Fibroblast of mammary gland (primary cell): ENCODE measurements at regions not wholly inside any gene's neighbourhood (a gene's known extent, or its start where the extent isn't known, plus 50 kb on each side); places are given as distances from the start of the nearest gene placed in this dataset.

Experiments
- DNase-seq: peaks from one replicate; pipeline ENCODE4 v3.0.0-alpha.2; 2010; ENCODE audit warnings: low read depth
- H3K4me3 ChIP-seq: 2 replicates; pipeline ENCODE4 v1.5.1; 2011; ENCODE audit warnings: low read depth, mild to moderate bottlenecking, low read length, moderate library complexity; ENCODE audit not compliant: control insufficient read depth
- TF ChIP-seq, protein P1 (sequence below): conservative IDR thresholded peaks from 2 replicates; pipeline ENCODE4 v1.5.1; 2011; ENCODE audit warnings: low read depth, low read length, inconsistent platforms; ENCODE audit not compliant: control insufficient read depth, insufficient read depth

DNA sequence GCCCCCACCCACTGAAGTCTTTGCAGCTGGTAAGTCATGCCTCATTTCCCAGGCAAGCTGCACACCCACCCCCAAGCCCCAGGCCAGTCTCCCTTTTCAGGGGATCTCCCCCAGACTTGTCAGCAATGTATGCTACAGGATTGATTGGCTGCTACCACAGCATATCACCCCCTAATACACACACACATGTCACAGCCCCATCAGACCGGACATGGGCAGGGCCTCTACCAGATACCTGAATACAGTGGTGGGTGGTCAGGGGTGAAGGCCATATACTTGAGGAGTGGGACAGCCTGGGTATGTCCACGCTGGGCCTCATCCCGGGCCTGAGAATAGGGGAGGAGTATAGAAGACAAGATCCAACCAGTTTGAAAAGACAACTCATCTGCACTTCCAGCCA, 63.4 kb upstream of the ARAP3 start:
- H3K4me3 ChIP-seq = no peak overlapping the region
- TF ChIP-seq, protein P1, sequence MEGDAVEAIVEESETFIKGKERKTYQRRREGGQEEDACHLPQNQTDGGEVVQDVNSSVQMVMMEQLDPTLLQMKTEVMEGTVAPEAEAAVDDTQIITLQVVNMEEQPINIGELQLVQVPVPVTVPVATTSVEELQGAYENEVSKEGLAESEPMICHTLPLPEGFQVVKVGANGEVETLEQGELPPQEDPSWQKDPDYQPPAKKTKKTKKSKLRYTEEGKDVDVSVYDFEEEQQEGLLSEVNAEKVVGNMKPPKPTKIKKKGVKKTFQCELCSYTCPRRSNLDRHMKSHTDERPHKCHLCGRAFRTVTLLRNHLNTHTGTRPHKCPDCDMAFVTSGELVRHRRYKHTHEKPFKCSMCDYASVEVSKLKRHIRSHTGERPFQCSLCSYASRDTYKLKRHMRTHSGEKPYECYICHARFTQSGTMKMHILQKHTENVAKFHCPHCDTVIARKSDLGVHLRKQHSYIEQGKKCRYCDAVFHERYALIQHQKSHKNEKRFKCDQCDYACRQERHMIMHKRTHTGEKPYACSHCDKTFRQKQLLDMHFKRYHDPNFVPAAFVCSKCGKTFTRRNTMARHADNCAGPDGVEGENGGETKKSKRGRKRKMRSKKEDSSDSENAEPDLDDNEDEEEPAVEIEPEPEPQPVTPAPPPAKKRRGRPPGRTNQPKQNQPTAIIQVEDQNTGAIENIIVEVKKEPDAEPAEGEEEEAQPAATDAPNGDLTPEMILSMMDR = no peak
- DNase-seq = no peak

DNA sequence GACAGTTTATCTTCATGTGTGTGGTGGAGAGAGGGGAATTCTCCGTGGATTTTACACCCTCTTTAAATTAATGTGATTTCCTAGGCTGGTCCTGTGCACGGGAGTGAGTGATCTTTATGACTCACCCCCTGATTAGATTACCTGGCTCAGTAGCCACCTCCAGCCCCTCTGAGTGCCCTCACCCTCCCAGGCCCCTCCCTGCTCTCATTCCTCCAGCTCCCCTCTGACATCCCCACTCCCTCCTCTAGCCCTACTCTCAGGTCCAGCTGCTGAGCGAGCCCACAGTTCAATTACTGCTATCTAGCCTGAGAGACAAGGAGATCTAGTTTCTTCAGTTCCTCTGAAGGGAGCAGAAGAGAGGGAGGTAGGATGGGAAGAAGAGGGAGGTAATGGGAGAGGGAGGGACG, 61.8 kb upstream of the ARAP3 start:
- H3K4me3 ChIP-seq = no peak overlapping the region
- TF ChIP-seq, protein P1 = no peak
- no peak for DNase-seq

DNA sequence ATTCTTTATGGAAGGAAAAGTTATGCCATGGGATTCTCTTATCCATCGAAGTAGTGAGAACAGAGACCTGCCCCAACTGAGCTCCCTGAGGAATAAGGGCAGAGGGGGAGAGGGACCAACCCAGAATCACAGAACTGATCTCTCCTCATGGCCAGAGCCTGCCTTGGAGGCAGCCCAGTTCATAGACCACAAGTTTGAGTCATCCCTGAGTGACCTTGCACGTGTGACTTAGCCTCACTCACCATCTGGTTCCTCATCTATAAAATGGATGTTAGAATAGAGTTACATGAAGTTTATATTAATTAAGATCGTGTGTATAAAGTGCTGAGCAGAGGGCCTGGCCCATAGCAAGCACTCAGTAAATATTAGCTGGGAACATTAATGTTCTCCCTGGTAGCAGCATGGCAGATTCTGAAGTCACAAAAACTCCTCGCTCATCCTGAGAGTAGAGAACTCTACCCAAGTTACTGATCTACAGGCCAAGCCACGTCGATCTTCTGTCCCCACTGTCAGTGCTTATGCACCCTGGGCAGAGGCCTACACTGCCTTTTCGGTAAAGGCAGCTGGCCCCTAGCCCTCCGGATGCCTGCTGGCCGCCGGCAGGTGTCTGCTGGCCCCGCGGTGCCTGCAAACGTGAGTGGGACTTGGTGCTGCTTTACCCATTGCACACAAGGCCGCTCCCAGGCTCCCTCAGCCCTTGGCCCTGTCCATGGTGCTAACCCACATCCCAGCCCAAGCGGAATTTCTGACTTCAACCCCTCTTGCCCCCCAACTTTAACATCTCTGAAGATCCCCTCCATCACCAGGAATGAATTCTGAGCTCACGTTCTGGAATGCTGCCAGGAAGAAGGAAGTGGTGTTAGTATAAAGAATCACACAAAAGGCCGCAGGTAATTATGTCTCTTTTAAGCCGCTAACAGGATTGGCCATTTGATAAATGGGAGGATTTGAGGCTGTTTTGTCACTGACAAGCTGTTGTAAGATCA, 61.1 kb upstream of the ARAP3 start:
- DNase-seq = peak; percentile 28
- no peak overlapping the region for H3K4me3 ChIP-seq
- TF ChIP-seq, protein P1 = no peak

DNA sequence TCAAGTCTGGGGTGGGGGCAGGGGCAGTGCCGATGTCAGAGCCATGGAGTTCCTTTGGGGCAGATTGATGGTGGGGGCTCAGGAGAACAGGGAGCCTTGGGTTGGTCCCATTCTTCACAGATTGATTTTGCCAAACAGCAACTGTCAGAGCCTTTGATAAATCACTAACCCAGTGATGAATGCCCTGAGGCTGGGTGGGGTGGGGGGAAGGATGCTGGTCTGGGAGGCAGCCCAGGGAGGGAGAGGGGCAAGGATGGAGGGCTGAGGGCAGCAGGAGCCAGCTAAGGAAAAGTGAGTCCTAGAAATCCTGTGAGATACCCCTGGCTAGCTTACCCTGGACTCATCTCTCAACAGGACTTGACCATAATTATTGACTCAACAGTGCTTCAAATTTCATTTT, 60.1 kb upstream of the ARAP3 start:
- H3K4me3 ChIP-seq = no peak overlapping the region
- DNase-seq = no peak
- TF ChIP-seq, protein P1 = no peak

DNA sequence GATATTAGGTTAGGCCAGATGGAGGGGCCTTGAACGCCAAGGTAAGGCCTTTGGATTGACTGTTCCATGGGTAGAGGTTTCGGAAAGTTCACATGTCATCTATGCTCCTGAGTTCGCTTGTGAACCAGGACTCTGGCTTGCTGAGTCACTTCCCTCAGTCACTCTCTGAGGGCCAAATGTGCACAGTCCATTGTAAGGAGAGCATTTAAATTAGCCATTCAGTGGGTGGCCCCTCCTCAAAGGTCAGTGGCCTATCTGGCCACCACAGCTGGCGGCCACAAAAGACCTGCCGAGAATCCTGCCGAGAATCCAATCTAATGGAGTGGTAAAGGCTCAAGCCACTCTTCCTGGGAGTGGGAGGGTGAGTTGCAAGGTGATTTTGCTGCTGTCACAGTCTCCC, 58.9 kb upstream of the ARAP3 start:
- TF ChIP-seq, protein P1 = no peak

DNA sequence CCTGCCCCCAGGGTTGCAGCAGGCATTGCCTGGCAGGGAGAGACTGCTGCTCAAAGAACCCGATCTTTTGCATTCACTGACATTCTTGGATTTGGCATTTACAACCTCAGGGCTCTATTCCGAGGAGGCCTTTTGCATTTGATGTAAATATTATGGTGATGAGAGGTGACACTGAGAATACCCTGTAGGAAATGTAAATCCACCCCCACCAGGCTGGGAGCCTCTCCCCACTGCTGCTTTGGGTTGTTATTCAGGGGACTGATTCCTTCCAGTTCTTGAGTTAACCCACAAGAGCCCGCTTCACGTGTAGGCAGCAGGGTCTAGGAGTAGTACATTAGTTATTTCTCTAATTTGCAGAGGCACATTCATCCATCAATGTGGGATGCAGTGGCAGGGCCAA, 55.5 kb upstream of the ARAP3 start:
- no peak for DNase-seq
- TF ChIP-seq, protein P1 = no peak
- no peak overlapping the region for H3K4me3 ChIP-seq

More for the DNA sequence above, 58.9 kb upstream of the ARAP3 start:
- no peak for DNase-seq
- H3K4me3 ChIP-seq = no peak overlapping the region

DNA sequence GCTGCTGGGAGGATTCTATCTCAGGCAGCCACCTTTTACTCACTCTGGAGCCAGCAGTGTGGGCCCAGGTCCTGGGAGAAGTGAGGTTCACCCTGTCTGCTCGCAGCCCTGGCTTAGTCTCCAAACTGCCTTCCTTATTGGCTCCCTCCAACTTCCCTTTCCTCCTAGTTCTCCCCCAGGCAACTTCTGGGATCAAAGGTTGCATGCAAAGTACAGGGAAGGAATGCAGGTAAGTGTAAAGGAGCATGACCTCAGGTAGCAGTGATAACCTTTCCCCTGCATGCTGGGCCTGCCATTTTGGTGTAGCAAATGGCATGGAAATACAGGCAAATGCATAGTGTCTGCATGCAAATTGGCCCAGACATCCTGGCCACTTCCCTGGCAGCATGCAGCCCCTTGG, 53.8 kb upstream of the ARAP3 start:
- no peak for DNase-seq
- TF ChIP-seq, protein P1 = no peak
- no peak overlapping the region for H3K4me3 ChIP-seq
